Upper lobe of left lung (tissue), 6 donors: ENCODE measurements at regions not wholly inside any gene's neighbourhood (a gene's known extent, or its start where the extent isn't known, plus 50 kb on each side); places are given as distances from the start of the nearest gene placed in this dataset.

Source experiments
- ATAC-seq, 2 donors: fragments of 200-7000 bp; cut with Tn5 transposase; one replicate each; pipeline ENCODE4 v1.9.1; 2022; ENCODE audit warnings: mild to moderate bottlenecking in 2 of 2, moderate library complexity in 2 of 2; ENCODE audit not compliant: low FRiP score in 2 of 2
- DNase-seq, 2 donors: peaks; one replicate each; pipeline ENCODE4 v3.0.0-alpha.2; 2019 to 2020
- H3K27ac ChIP-seq, 4 donors: fragments of 200-600 bp; sonication (generic); one replicate each; pipeline ENCODE4 v1.5.1; 2016 to 2019
- H3K27me3 ChIP-seq, 4 donors: fragments of 200-600 bp; sonication (generic); one replicate each; pipeline ENCODE4 v1.5.1; 2017 to 2019
- H3K36me3 ChIP-seq, 4 donors: fragments of 200-600 bp; sonication (generic); one replicate each; pipeline ENCODE4 v1.5.1; 2016 to 2019
- H3K4me1 ChIP-seq, 4 donors: fragments of 200-600 bp; sonication (generic); one replicate each; pipeline ENCODE4 v1.5.1; 2018 to 2019
- H3K4me3 ChIP-seq, 4 donors: fragments of 200-600 bp; sonication (generic); one replicate each; pipeline ENCODE4 v1.5.1; 2017 to 2019; ENCODE audit warnings: mild to moderate bottlenecking in 2 of 4, moderate library complexity in 1 of 4
- H3K9me3 ChIP-seq, 4 donors: fragments of 200-600 bp; sonication (generic); one replicate each; pipeline ENCODE4 v1.5.1; 2018 to 2019
- EP300 ChIP-seq, 4 donors: sonication (generic); formaldehyde crosslinking; IDR thresholded peaks; one replicate each; pipeline ENCODE4 v1.5.1; 2017; ENCODE audit warnings: antibody characterized with exemption in 4 of 4, control low read depth in 2 of 4
- POLR2A ChIP-seq, 4 donors: fragments of 450-650 bp; IDR thresholded peaks; one replicate each; pipeline ENCODE4 v1.5.1; 2016 to 2017; ENCODE audit warnings: antibody characterized with exemption in 4 of 4, mild to moderate bottlenecking in 2 of 4
- POLR2AphosphoS5 ChIP-seq, 2 donors: sonication (generic); formaldehyde crosslinking; IDR thresholded peaks; one replicate each; pipeline ENCODE4 v1.5.1; 2017; ENCODE audit warnings: antibody characterized with exemption in 2 of 2
- WGBS, 2 donors: methylation state at CpG; one replicate each; pipeline ENCODE4 v1.1.5; 2017 to 2018; 5-methylcytosine and 5-hydroxymethylcytosine counted together
- TF ChIP-seq, protein P1 (sequence below), 6 experiments: fragments of 450-650 bp in 4 of 6; fragments of 200-600 bp in 2 of 6; sonication (generic) in 2 of 6; IDR thresholded peaks; one replicate each; pipeline ENCODE4 v1.5.1; 2016 to 2019; ENCODE audit warnings: antibody characterized with exemption in 6 of 6
- donor health status: DM: no; HTN: no; CAD: no; lungs with moderate emphysema.
- donor health status: DM: no; HTN: yes; CAD: no; lungs with severe emphysema.

GRCh38 chr5:110940136-110940535 lies 131.4 kb upstream of the TSLP start:
- 67 to 80% methylated on average over 1 to 6 of the region's 6 CpGs for WGBS, 2 donors
- Histone ChIP-seq H3K4me1 (no peaks in the 10 kb centered on the region), H3K27me3 (no peaks in the 10 kb centered on the region), H3K9me3 (no peaks in the 10 kb centered on the region), H3K36me3 (no peaks in the 10 kb centered on the region), H3K27ac (no peak overlapping the region), H3K4me3 (no peak overlapping the region)
- TF ChIP-seq EP300 (IDR thresholded peaks at IDR 0.05) (no peak), POLR2A (IDR thresholded peaks at IDR 0.05) (no peak), POLR2AphosphoS5 (IDR thresholded peaks at IDR 0.05) (no peak)
- TF ChIP-seq, protein P1, sequence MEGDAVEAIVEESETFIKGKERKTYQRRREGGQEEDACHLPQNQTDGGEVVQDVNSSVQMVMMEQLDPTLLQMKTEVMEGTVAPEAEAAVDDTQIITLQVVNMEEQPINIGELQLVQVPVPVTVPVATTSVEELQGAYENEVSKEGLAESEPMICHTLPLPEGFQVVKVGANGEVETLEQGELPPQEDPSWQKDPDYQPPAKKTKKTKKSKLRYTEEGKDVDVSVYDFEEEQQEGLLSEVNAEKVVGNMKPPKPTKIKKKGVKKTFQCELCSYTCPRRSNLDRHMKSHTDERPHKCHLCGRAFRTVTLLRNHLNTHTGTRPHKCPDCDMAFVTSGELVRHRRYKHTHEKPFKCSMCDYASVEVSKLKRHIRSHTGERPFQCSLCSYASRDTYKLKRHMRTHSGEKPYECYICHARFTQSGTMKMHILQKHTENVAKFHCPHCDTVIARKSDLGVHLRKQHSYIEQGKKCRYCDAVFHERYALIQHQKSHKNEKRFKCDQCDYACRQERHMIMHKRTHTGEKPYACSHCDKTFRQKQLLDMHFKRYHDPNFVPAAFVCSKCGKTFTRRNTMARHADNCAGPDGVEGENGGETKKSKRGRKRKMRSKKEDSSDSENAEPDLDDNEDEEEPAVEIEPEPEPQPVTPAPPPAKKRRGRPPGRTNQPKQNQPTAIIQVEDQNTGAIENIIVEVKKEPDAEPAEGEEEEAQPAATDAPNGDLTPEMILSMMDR (IDR thresholded peaks at IDR 0.05), result no peak
- DNase-seq (no peak), ATAC-seq (no peak)

DNA sequence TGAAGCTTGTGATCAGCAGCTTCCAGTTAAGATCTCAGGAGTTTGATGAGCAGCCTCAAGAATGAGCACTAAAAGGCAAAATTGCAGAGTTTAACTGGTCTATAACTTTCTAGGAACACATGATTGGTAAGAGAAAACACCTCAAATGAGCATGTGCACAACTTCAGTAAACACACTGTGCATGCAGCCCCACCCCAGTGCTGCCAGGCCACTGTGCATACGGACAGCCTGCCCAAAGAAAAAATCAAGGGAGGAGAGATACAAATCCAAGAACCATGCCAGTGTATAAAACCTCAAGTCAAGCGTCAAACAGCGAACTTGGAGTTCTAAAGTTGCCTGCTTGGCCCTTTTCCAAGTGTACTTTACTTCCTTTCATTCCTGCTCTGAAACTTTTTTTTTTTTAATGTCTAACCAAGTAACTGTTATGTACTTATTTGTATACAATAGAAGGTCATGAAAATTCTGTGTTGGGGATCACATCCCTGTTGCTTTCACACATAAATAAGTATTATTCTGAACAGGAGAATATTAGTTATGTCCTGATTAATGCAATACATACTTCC lies 125.6 kb upstream of the TSLP start:
- H3K27me3 ChIP-seq, result no peaks in the 10 kb centered on the region
- no peaks in the 10 kb centered on the region for H3K4me1 ChIP-seq
- WGBS, 2 donors, result 24 to 38% methylated on average over 3 of the region's 3 CpGs
- ATAC-seq (no peak), DNase-seq (no peak)
- no peaks in the 10 kb centered on the region for H3K9me3 ChIP-seq
- H3K4me3 ChIP-seq, result no peak overlapping the region
- no peaks in the 10 kb centered on the region for H3K36me3 ChIP-seq
- TF ChIP-seq, protein P1 (IDR thresholded peaks at IDR 0.05), result no peak
- TF ChIP-seq EP300 (IDR thresholded peaks at IDR 0.05) (no peak), POLR2AphosphoS5 (IDR thresholded peaks at IDR 0.05) (no peak), POLR2A (IDR thresholded peaks at IDR 0.05) (no peak)
- H3K27ac ChIP-seq, result no peak overlapping the region

DNA sequence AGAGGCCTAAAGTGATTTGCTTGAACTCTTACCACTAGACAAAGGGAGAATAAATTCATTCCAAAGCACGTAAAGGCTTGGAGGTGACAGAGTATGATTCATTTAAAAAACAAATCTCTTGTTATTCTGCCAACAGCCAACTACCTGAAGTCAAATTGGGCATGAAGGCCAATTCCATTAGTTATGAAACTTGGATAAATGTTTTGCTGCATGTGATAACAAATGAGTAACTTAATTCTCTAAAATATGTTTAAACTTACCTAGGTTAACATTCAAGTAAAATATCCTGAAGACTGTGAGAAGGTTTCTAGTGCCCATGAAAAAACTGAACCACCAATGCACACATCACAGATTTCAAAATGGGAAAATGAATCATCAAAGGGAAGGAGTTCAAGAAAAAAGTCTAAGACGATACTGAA lies 120.1 kb upstream of the TSLP start:
- no peaks in the 10 kb centered on the region for H3K36me3 ChIP-seq
- 76 to 89% methylated on average over 2 of the region's 2 CpGs for WGBS, 2 donors
- DNase-seq, result no peak
- TF ChIP-seq POLR2A (IDR thresholded peaks at IDR 0.05), result no peak
- TF ChIP-seq POLR2AphosphoS5 (IDR thresholded peaks at IDR 0.05), result no peak
- TF ChIP-seq, protein P1 (IDR thresholded peaks at IDR 0.05), result no peak
- TF ChIP-seq EP300 (IDR thresholded peaks at IDR 0.05), result no peak
- no peaks in the 10 kb centered on the region for H3K4me1 ChIP-seq
- H3K4me3 ChIP-seq, result no peak overlapping the region
- no peaks in the 10 kb centered on the region for H3K9me3 ChIP-seq
- no peak for ATAC-seq
- no peak overlapping the region for H3K27ac ChIP-seq
- H3K27me3 ChIP-seq, result no peaks in the 10 kb centered on the region

DNA sequence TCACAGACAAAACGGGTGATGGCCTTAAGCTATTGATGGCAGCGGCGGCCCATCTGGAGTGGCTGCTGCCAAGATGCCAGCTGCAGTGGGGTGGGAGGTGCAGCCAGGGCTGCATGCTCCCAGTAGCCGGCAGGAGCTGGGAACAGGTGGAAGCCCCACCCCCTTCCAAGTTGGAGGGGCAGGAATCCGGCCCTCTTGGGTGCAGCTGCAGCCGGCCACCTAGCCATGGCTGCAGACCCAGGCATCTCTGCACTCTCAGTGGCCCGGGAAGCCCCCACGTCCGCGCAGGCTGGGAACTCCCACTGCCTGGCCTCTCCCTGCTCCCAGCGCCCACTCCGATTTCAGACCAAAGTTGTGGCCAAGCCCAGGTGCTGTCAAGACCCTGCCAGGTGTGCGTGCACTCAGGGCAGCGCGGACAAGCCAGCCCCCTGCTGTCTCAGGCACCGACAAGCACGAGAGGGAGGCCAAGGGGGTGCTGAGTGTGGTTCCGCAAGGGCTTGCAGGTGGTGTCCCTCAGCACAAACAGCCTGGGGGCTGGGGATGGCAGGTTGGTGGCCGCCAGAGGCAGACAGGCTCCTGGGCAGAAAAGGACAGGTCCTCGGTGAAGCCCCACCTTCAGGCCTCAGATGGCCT lies 115.1 kb upstream of the TSLP start:
- TF ChIP-seq POLR2A (IDR thresholded peaks at IDR 0.05), result no peak
- no peak for TF ChIP-seq POLR2AphosphoS5 (IDR thresholded peaks at IDR 0.05)
- TF ChIP-seq, protein P1 (IDR thresholded peaks at IDR 0.05), result no peak
- TF ChIP-seq EP300 (IDR thresholded peaks at IDR 0.05), result no peak
- WGBS, 2 donors, result 64 to 79% methylated on average over 7 to 19 of the region's 20 CpGs
- H3K4me3 ChIP-seq, result no peak overlapping the region
- H3K27me3 ChIP-seq, result no peaks in the 10 kb centered on the region
- ATAC-seq (peak in 1 of 2 donors; percentile 19), DNase-seq (peak in 1 of 2 donors; percentile 55)
- H3K36me3 ChIP-seq, result no peaks in the 10 kb centered on the region
- H3K9me3 ChIP-seq, result no peaks in the 10 kb centered on the region
- H3K27ac ChIP-seq, result no peak overlapping the region
- H3K4me1 ChIP-seq, result no peaks in the 10 kb centered on the region
